AG09309 (cell line): ENCODE measurements at regions not wholly inside any gene's neighbourhood (a gene's known extent, or its start where the extent isn't known, plus 50 kb on each side); places are given as distances from the start of the nearest gene placed in this dataset.

Source experiments
- DNase-seq: peaks from one replicate; pipeline ENCODE4 v3.0.0-alpha.2; 2010; ENCODE audit warnings: low read depth
- H3K4me3 ChIP-seq: 2 replicates; pipeline ENCODE4 v1.5.1; 2011; ENCODE audit warnings: mild to moderate bottlenecking, low read depth, low read length, moderate library complexity; ENCODE audit not compliant: control insufficient read depth
- CTCF ChIP-seq: IDR thresholded peaks from 2 replicates; pipeline ENCODE4 v1.5.1; 2011; ENCODE audit warnings: mild to moderate bottlenecking, low read depth, low read length, inconsistent platforms; ENCODE audit not compliant: insufficient read depth, control insufficient read depth; ENCODE audit errors: missing control alignments

GRCh38 chr6:72525821-72526510, 95.9 kb upstream of the KCNQ5 start:
- H3K4me3 ChIP-seq, result no peak overlapping the region
- no peak for TF ChIP-seq CTCF
- no peak for DNase-seq

GRCh38 chr6:72530152-72530551, 91.7 kb upstream of the KCNQ5 start:
- no peak overlapping the region for H3K4me3 ChIP-seq
- DNase-seq, result no peak
- TF ChIP-seq CTCF, result no peak

GRCh38 chr6:72530750-72531149, 91.1 kb upstream of the KCNQ5 start:
- TF ChIP-seq CTCF, result no peak
- no peak for DNase-seq
- H3K4me3 ChIP-seq, result no peak overlapping the region

DNA sequence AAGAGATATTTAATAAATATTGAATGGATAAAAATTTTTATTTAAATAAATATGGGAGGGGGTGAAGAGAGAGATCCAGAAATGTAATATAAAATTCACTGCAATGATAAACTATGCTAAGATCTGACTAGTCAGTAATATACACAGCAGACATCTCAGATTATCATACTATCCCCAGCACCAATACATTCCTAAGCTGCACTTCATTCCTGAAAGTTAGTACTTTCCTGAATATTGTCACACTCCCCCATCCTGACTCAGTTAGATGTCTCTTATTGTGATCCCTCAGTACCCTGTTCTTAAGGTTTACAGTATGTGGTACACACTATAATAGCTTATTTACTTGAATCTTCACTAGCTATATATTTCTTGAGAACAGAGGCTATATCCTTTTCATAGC, 88.3 kb upstream of the KCNQ5 start:
- no peak overlapping the region for H3K4me3 ChIP-seq
- no peak for DNase-seq
- no peak for TF ChIP-seq CTCF

DNA sequence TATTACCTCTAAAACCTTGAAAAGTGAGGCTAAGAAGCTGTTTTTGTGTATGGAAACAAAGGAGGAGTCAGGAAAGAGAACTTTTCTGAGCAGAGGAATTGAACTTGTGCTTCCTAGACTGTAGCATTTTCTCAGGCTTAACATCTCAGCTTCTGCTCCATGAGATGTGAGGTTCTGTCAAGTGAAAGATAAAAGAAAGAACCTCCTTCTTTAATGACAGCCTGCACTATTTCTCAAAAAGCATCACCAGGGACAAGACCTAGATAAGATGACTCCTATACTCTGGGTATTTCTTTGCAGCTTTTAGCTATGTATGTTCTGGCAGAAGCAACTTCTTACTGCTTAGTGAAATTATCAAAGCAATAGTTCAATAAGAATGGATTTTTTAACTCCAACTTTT, 87.6 kb upstream of the KCNQ5 start:
- DNase-seq, result no peak
- no peak overlapping the region for H3K4me3 ChIP-seq
- no peak for TF ChIP-seq CTCF

DNA sequence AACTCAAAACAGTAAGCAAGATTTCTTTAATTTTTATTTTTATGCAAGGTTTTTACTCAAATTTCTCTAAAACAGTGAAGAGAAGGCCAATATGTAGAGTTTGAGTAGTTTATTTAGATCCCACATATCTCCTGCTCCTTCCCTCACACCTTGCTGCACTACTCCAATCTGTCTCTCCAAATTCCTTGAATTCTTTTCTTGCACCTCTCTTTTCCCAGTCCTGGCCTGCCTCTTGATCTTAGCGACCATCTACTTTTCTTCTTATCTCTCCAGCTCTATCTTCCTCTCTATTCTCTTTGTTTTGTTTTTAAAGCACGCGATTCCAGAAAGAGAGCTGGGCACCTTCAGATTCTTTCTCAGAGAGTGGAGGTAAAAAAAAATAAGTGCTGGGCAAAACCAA, 86.7 kb upstream of the KCNQ5 start:
- no peak for DNase-seq
- no peak overlapping the region for H3K4me3 ChIP-seq
- TF ChIP-seq CTCF, result no peak
